RWPE2 (cell line): ENCODE measurements at regions not wholly inside any gene's neighbourhood (a gene's known extent, or its start where the extent isn't known, plus 50 kb on each side); places are given as distances from the start of the nearest gene placed in this dataset.

Experiments
- ATAC-seq: fragments of 200-7000 bp; cut with Tn5 transposase; 3 replicates; pipeline ENCODE4 v1.9.1; 2021; ENCODE audit warnings: low read depth
- DNase-seq: peaks from one replicate; pipeline ENCODE4 v3.0.0-alpha.2; 2020; ENCODE audit warnings: low spot score
- H3K27ac ChIP-seq: fragments of 450-650 bp; 2 replicates; pipeline ENCODE4 v1.5.1; 2017; ENCODE audit warnings: mild to moderate bottlenecking; ENCODE audit not compliant: poor library complexity, severe bottlenecking
- H3K27me3 ChIP-seq: fragments of 250-450 bp; sonication (Bioruptor Pico); 2 replicates; pipeline ENCODE4 v1.5.1; 2021; ENCODE audit warnings: mild to moderate bottlenecking, moderate library complexity; ENCODE audit not compliant: insufficient read depth, poor library complexity, severe bottlenecking
- H3K36me3 ChIP-seq: fragments of 250-450 bp; sonication (Bioruptor Pico); 2 replicates; pipeline ENCODE4 v1.5.1; 2020; ENCODE audit warnings: low read depth, mild to moderate bottlenecking, moderate library complexity
- H3K4me1 ChIP-seq: fragments of 250-450 bp; sonication (Bioruptor Pico); 2 replicates; pipeline ENCODE4 v1.5.1; 2021; ENCODE audit warnings: mild to moderate bottlenecking, moderate library complexity; ENCODE audit not compliant: insufficient read depth, poor library complexity, severe bottlenecking
- H3K4me3 ChIP-seq: fragments of 250-450 bp; sonication (Bioruptor Pico); 2 replicates; pipeline ENCODE4 v1.5.1; 2021; ENCODE audit warnings: mild to moderate bottlenecking, moderate library complexity; ENCODE audit not compliant: severe bottlenecking
- H3K9me3 ChIP-seq: fragments of 250-450 bp; sonication (Bioruptor Pico); 2 replicates; pipeline ENCODE4 v1.5.1; 2021; ENCODE audit warnings: mild to moderate bottlenecking, moderate library complexity; ENCODE audit not compliant: severe bottlenecking
- TF ChIP-seq, protein P1 (sequence below): fragments of 450-650 bp; IDR thresholded peaks from one replicate; pipeline ENCODE4 v1.5.1; 2017; ENCODE audit warnings: mild to moderate bottlenecking, moderate library complexity; ENCODE audit not compliant: poor library complexity, severe bottlenecking

DNA sequence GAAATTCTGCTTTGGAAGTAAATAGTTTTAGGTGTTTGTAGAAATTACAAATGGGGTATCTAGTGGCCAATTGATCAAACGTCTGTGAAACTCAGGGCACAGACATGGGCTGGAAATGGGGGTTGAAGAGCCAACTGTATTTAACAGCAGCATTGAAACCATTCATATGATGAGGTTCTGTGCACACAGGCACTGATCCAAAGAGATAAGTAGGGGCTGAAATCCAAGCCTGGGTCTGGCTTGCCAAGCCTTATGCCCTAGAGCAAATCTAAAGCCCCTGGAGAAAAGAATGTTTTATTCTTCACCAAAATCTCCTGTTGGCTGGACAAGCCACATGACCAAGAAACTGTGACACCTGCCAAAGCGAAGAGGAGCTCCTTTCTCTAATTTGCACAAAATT is 67.6 kb upstream of the ST6GALNAC5 start:
- Histone ChIP-seq H3K9me3 (no peaks in the 10 kb centered on the region), H3K4me3 (no peak overlapping the region), H3K27ac (no peak overlapping the region), H3K36me3 (no peaks in the 10 kb centered on the region), H3K27me3 (no peaks in the 10 kb centered on the region), H3K4me1 (no peaks in the 10 kb centered on the region)
- ATAC-seq (no peak), DNase-seq (no peak)
- TF ChIP-seq, protein P1, sequence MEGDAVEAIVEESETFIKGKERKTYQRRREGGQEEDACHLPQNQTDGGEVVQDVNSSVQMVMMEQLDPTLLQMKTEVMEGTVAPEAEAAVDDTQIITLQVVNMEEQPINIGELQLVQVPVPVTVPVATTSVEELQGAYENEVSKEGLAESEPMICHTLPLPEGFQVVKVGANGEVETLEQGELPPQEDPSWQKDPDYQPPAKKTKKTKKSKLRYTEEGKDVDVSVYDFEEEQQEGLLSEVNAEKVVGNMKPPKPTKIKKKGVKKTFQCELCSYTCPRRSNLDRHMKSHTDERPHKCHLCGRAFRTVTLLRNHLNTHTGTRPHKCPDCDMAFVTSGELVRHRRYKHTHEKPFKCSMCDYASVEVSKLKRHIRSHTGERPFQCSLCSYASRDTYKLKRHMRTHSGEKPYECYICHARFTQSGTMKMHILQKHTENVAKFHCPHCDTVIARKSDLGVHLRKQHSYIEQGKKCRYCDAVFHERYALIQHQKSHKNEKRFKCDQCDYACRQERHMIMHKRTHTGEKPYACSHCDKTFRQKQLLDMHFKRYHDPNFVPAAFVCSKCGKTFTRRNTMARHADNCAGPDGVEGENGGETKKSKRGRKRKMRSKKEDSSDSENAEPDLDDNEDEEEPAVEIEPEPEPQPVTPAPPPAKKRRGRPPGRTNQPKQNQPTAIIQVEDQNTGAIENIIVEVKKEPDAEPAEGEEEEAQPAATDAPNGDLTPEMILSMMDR = no peak

DNA sequence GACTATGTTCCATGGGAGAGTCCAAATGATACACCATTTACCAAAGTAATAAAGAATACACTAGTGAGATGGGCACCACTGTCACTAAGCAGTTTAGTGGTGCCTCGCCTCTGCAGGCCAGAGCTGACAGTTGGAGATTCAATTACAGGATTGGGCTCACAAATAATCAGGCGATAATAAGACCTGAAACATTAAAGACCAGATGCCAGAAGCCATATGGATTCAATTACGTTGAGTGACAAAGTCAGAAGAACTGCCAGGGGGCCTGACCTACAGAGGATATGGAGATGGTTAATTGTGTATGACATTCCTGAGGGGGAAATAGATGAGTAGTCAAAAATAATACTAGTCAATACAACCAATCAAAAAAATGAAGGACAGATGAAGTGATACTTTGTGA is 65.2 kb upstream of the ST6GALNAC5 start:
- TF ChIP-seq, protein P1 = no peak
- no peaks in the 10 kb centered on the region for H3K9me3 ChIP-seq
- no peak for DNase-seq
- no peak overlapping the region for H3K4me3 ChIP-seq
- no peak for ATAC-seq
- H3K27me3 ChIP-seq = no peaks in the 10 kb centered on the region
- H3K36me3 ChIP-seq = no peaks in the 10 kb centered on the region
- no peak overlapping the region for H3K27ac ChIP-seq
- H3K4me1 ChIP-seq = no peaks in the 10 kb centered on the region

DNA sequence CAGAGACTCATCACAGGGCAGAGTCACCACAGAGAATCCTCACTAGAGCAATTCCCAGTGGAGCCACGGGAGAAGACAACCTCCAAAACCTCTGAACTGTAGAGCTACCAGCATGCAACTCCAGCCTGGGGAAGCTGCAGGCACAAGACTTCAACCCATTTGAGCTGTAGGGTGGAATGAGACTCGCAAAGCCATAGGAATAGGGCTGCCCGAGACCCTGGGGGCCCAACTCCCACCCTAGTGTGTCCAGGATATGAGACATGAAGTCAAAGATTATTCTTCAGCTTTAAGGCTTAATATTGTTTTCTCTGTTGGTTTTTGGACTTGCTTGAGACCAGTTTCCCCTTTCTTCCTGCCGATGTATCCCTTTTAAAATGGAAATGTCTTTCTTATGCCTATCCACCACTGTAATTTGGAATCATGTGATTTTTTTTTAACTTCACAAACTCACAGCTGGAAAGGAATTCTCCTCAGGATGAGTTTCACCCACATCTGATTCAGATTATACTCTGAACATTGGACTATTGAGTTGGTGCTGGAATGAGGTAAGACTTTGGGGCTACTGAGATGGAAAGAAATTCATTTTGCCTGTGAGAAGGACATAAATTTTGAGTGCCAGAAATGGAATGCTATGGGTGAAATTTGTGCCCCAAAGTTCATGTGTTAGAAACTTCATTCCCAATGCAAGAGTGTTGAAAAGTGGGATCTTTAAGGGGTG is 59.6 kb upstream of the ST6GALNAC5 start:
- DNase-seq (no peak), ATAC-seq (no peak)
- no peaks in the 10 kb centered on the region for H3K4me1 ChIP-seq
- no peaks in the 10 kb centered on the region for H3K9me3 ChIP-seq
- peaks cover 6% of the 10 kb centered on the region for H3K27me3 ChIP-seq
- H3K27ac ChIP-seq = no peak overlapping the region
- TF ChIP-seq, protein P1 = no peak
- no peaks in the 10 kb centered on the region for H3K36me3 ChIP-seq
- H3K4me3 ChIP-seq = no peak overlapping the region
